ENCODE measurements at regions not wholly inside any gene's neighbourhood (a gene's known extent, or its start where the extent isn't known, plus 50 kb on each side); places are given as distances from the start of the nearest gene placed in this dataset.
A peak's percentile ranks its signal among the peaks of the same experiment; 100 is the strongest.

DNA sequence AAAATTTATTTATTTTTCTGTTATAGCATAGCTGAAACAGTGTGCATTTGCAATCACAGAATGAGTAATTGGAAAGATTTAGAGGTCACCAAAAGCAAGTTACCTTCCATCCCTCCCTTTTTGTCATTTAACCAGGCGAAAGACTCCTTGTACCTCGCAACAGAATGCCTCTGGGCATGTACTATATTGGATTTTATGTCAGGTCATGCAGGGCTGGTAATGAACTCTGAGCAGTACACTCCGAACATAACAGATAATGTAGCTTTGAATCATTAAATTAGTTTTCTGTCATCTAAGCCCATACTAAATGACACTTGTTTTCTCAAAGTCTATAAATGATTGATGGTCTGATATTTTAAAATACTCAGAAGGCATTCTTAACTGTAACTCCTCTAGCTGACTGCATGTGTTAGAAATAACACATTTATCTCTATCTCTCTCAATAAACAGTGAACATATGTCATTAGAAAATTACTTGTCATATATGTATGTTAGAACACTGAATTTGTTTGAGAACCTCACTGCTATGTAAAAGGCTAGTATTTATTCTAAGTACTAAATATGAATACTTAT is 541.2 kb downstream of the CDH10 start:
- Histone ChIP-seq H3K27me3 (ENCODE audit: control insufficient read depth, insufficient read depth, low read length) (no peaks in the 10 kb centered on the region), H3K27ac (ENCODE audit: low read length) (no peak overlapping the region), H3K4me3 (ENCODE audit: low read length) (no peak overlapping the region), H3K9me3 (replicated peaks; ENCODE audit: control insufficient read depth, low read depth, low read length) (no peaks in the 10 kb centered on the region), H3K36me3 (ENCODE audit: control insufficient read depth, insufficient read depth, low read length) (no peaks in the 10 kb centered on the region), H3K4me1 (ENCODE audit: control insufficient read depth, insufficient read depth, low read length) (no peaks in the 10 kb centered on the region)
- no peak for DNase-seq
- no CpG with 5 or more reads among the region's 3 CpGs for WGBS (ENCODE audit: insufficient coverage)

DNA sequence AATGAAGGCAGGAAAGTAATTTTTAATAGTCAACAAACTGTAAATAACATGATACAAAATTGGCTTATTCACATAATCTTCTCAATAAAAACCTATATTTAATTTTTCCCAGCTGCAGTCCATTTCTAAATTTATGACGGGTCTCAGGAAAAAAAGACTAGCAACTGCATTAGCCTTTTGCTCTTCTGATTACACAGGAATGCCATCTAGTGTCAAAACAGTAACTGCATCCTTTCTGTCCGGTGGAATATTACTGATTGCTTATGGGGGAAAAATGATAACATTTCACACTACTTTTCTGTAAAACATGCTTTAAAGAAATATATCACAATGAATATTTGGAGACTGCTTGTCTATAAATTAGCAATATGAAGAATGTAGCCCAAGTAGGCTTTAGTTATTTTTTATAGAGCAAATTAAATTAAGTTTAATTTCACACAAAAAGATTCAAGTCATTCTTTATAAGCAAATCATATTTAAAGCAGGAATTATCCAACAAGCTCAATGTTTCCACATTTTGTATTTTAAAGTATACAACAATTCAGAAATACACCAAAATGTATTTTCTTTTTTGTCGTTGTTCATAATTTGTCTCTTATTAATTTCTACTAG is 534.7 kb downstream of the CDH10 start:
- no peak overlapping the region for H3K4me3 ChIP-seq (ENCODE audit: low read length)
- H3K36me3 ChIP-seq (ENCODE audit: control insufficient read depth, insufficient read depth, low read length) = no peaks in the 10 kb centered on the region
- H3K9me3 ChIP-seq (replicated peaks; ENCODE audit: control insufficient read depth, low read depth, low read length) = no peaks in the 10 kb centered on the region
- H3K27ac ChIP-seq (ENCODE audit: low read length) = no peak overlapping the region
- WGBS (ENCODE audit: insufficient coverage) = no CpG with 5 or more reads among the region's 3 CpGs
- DNase-seq = peak; percentile 54
- no peaks in the 10 kb centered on the region for H3K27me3 ChIP-seq (ENCODE audit: control insufficient read depth, insufficient read depth, low read length)
- H3K4me1 ChIP-seq (ENCODE audit: control insufficient read depth, insufficient read depth, low read length) = no peaks in the 10 kb centered on the region

DNA sequence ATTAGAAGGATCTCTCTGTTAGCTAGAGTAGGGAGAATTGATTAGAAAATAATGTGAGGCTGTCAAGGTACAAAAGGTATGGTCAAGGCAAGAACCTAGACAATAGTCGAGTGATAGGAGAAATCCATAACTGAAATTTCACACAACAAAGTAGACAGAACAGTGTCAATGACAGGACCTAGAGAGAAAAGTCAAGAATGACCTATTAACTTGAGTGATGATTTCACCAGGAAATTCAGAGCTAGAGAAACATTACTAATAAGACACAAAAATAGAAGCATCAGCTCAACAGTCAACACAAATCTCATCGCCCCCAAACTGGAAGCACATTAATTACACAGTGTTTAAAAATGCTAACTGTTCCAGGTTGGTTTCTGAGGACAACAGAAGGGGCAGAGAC is 532.4 kb downstream of the CDH10 start:
- no peak overlapping the region for H3K4me3 ChIP-seq (ENCODE audit: low read length)
- H3K4me1 ChIP-seq (ENCODE audit: control insufficient read depth, insufficient read depth, low read length) = no peaks in the 10 kb centered on the region
- no CpG with 5 or more reads among the region's 2 CpGs for WGBS (ENCODE audit: insufficient coverage)
- DNase-seq = no peak
- no peak overlapping the region for H3K27ac ChIP-seq (ENCODE audit: low read length)
- no peaks in the 10 kb centered on the region for H3K36me3 ChIP-seq (ENCODE audit: control insufficient read depth, insufficient read depth, low read length)
- H3K27me3 ChIP-seq (ENCODE audit: control insufficient read depth, insufficient read depth, low read length) = no peaks in the 10 kb centered on the region
- no peaks in the 10 kb centered on the region for H3K9me3 ChIP-seq (replicated peaks; ENCODE audit: control insufficient read depth, low read depth, low read length)

DNA sequence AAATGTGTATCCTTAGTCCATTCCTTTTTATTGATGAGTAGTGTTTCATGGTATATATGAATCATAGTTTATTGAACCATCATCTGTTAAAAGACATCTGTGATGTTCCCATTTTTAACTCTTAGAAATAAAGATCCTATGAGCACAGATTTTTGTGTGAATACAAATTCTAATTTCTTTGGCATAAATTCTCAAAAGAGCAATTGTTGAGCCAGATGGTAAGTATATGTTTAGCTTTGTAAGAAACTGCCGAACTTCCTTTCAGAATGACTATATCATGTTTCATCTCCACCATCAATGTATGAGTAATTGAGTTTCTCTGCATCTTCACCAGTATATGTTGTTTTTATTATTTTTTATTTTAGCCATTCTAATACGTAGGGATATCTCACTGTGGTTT is 526.4 kb downstream of the CDH10 start:
- Histone ChIP-seq H3K4me1 (ENCODE audit: control insufficient read depth, insufficient read depth, low read length) (no peaks in the 10 kb centered on the region), H3K36me3 (ENCODE audit: control insufficient read depth, insufficient read depth, low read length) (no peaks in the 10 kb centered on the region), H3K27me3 (ENCODE audit: control insufficient read depth, insufficient read depth, low read length) (no peaks in the 10 kb centered on the region), H3K27ac (ENCODE audit: low read length) (no peak overlapping the region), H3K9me3 (replicated peaks; ENCODE audit: control insufficient read depth, low read depth, low read length) (no peaks in the 10 kb centered on the region), H3K4me3 (ENCODE audit: low read length) (no peak overlapping the region)
- DNase-seq = no peak
- no CpG with 5 or more reads among the region's 2 CpGs for WGBS (ENCODE audit: insufficient coverage)

DNA sequence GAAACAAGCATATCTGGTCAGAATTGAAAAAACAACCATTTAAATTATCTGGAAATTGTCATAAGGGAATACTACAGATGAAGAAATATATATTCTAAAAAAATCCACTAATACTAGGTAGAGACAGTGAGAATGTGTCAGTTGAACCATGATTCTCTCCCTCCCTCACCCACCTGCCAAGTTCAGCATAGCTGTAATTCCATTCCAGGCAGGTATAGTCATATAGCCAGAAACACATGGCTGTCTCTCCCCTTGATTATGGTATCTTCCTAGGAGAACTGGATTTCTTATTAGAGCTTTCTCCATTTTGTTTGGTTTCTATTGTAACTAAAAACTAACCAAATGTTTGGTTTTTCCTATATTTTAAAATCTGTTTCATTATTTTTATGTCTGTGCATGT is 509.2 kb downstream of the CDH10 start:
- Histone ChIP-seq H3K4me3 (ENCODE audit: low read length) (no peak overlapping the region), H3K9me3 (replicated peaks; ENCODE audit: control insufficient read depth, low read depth, low read length) (no peaks in the 10 kb centered on the region), H3K36me3 (ENCODE audit: control insufficient read depth, insufficient read depth, low read length) (no peaks in the 10 kb centered on the region), H3K27ac (ENCODE audit: low read length) (no peak overlapping the region), H3K4me1 (ENCODE audit: control insufficient read depth, insufficient read depth, low read length) (no peaks in the 10 kb centered on the region), H3K27me3 (ENCODE audit: control insufficient read depth, insufficient read depth, low read length) (no peaks in the 10 kb centered on the region)
- DNase-seq = no peak

DNA sequence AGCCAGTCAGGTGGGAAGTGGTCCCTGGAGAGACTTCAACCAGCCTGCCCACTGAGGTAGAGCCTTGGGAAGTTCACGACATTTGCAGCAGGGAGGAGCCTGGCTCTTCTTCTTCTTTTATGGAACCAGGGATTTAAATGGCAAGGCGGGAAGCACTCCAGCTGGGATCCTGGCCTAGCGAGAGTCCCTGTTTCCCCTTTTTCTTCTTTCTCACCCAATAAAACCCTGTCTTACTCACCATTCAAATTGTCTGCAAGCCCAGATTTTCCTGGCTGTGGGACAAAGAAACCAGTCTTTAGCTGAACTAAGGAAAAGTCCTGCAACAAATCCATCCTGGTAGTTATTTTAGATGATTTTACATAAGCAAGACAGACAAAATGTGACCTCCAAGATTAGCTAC is 503.7 kb downstream of the CDH10 start:
- Histone ChIP-seq H3K27ac (ENCODE audit: low read length) (peak overlapping the region; percentile 43), H3K36me3 (ENCODE audit: control insufficient read depth, insufficient read depth, low read length) (no peaks in the 10 kb centered on the region), H3K27me3 (ENCODE audit: control insufficient read depth, insufficient read depth, low read length) (no peaks in the 10 kb centered on the region), H3K4me1 (ENCODE audit: control insufficient read depth, insufficient read depth, low read length) (no peaks in the 10 kb centered on the region), H3K4me3 (ENCODE audit: low read length) (no peak overlapping the region), H3K9me3 (replicated peaks; ENCODE audit: control insufficient read depth, low read depth, low read length) (no peaks in the 10 kb centered on the region)
- WGBS (ENCODE audit: insufficient coverage) = 17% methylated on average over 1 of the region's 3 CpGs
- DNase-seq = peak; percentile 94

DNA sequence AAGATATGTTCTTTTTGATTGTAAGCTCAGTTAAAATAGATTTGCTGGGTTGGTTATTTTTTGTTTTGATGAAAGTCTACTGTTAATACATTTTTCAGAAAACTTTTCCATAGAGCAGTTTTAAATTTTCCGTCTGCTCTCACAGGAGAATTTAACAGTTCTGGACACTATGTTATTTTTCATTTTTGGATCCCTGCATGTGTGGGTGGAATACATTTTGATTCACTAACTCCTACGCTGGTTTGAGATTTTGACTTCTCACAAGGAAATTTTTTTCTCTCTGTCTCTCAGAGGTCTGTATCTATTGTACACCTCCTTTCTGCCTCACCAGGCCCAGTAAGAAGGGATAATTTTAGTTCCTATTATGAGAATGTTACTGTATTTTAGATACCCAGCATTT is 502.4 kb downstream of the CDH10 start:
- DNase-seq = peak; percentile 85
- no peaks in the 10 kb centered on the region for H3K36me3 ChIP-seq (ENCODE audit: control insufficient read depth, insufficient read depth, low read length)
- WGBS (ENCODE audit: insufficient coverage) = no CpG with 5 or more reads among the region's 2 CpGs

DNA sequence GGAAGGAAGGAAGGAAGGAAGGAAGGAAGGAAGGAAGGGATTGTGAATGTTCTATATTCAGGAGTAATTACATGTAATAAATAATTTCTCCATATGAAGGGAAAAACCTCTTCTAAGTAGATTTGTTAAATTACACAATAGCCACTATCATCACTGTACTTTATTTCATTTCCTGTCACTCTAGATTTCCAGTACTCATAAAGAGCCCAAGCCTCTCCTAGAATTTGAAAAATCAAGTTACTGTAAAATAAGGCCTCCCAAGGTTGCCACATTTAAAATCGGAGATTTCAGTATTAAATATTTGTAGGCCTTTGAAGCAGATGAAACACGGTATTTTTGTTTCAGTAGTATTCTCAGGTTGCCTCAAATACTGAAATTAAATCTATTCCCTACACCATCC is 499.0 kb downstream of the CDH10 start:
- no CpG with 5 or more reads among the region's 2 CpGs for WGBS (ENCODE audit: insufficient coverage)
- Histone ChIP-seq H3K4me1 (ENCODE audit: control insufficient read depth, insufficient read depth, low read length) (no peaks in the 10 kb centered on the region), H3K27me3 (ENCODE audit: control insufficient read depth, insufficient read depth, low read length) (no peaks in the 10 kb centered on the region), H3K27ac (ENCODE audit: low read length) (no peak overlapping the region), H3K9me3 (replicated peaks; ENCODE audit: control insufficient read depth, low read depth, low read length) (no peaks in the 10 kb centered on the region), H3K4me3 (ENCODE audit: low read length) (no peak overlapping the region), H3K36me3 (ENCODE audit: control insufficient read depth, insufficient read depth, low read length) (no peaks in the 10 kb centered on the region)
- no peak for DNase-seq

More for the DNA sequence above, 502.4 kb downstream of the CDH10 start:
- Histone ChIP-seq H3K9me3 (replicated peaks; ENCODE audit: control insufficient read depth, low read depth, low read length) (no peaks in the 10 kb centered on the region), H3K27ac (ENCODE audit: low read length) (peak overlapping the region; percentile 44), H3K4me3 (ENCODE audit: low read length) (no peak overlapping the region), H3K27me3 (ENCODE audit: control insufficient read depth, insufficient read depth, low read length) (no peaks in the 10 kb centered on the region), H3K4me1 (ENCODE audit: control insufficient read depth, insufficient read depth, low read length) (no peaks in the 10 kb centered on the region)

DNA sequence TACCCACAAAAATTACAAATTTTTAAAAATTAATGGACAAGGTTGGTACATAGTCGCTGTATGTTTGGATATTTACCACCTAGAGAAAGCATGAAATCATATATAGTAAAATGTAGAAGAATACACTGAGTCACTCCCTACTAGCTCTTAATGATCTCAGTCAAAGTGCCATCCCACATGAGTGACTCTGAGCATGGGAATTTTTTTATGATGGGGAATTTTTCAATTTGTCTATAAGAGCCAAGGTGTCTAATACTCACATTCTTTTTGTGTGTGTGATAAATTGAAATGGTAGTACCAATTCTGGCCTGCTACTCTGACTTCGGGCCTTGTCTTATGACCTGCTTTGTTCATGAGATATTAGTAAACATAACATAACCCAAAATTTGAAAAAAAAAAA is 483.2 kb downstream of the CDH10 start:
- no CpG with 5 or more reads among the region's 2 CpGs for WGBS (ENCODE audit: insufficient coverage)
- Histone ChIP-seq H3K27ac (ENCODE audit: low read length) (no peak overlapping the region), H3K27me3 (ENCODE audit: control insufficient read depth, insufficient read depth, low read length) (no peaks in the 10 kb centered on the region), H3K4me1 (ENCODE audit: control insufficient read depth, insufficient read depth, low read length) (no peaks in the 10 kb centered on the region), H3K4me3 (ENCODE audit: low read length) (no peak overlapping the region), H3K36me3 (ENCODE audit: control insufficient read depth, insufficient read depth, low read length) (no peaks in the 10 kb centered on the region), H3K9me3 (replicated peaks; ENCODE audit: control insufficient read depth, low read depth, low read length) (no peaks in the 10 kb centered on the region)
- DNase-seq = no peak

DNA sequence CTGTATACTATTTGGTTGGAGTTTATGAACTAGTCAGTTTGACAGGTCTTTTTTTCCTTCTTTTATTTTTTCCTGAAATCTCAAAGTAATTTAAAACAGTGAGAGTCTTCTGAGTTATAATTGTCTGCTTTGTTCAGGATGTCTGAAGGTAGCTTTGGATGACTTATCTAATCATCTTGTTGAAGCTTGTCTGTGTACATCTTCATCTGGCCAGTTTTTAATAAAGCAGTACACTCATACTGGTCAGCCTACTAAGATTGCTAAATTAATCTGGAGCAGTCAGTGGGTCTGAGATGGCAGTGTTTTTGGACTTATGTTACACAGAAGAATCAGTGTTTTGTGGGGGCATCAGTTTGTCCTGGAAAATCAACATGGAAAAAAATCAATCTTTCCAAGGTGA is 482.4 kb downstream of the CDH10 start:
- H3K4me1 ChIP-seq (ENCODE audit: control insufficient read depth, insufficient read depth, low read length) = no peaks in the 10 kb centered on the region
- H3K27ac ChIP-seq (ENCODE audit: low read length) = no peak overlapping the region
- H3K36me3 ChIP-seq (ENCODE audit: control insufficient read depth, insufficient read depth, low read length) = no peaks in the 10 kb centered on the region
- no peak overlapping the region for H3K4me3 ChIP-seq (ENCODE audit: low read length)
- H3K9me3 ChIP-seq (replicated peaks; ENCODE audit: control insufficient read depth, low read depth, low read length) = no peaks in the 10 kb centered on the region
- H3K27me3 ChIP-seq (ENCODE audit: control insufficient read depth, insufficient read depth, low read length) = no peaks in the 10 kb centered on the region
- DNase-seq = no peak

DNA sequence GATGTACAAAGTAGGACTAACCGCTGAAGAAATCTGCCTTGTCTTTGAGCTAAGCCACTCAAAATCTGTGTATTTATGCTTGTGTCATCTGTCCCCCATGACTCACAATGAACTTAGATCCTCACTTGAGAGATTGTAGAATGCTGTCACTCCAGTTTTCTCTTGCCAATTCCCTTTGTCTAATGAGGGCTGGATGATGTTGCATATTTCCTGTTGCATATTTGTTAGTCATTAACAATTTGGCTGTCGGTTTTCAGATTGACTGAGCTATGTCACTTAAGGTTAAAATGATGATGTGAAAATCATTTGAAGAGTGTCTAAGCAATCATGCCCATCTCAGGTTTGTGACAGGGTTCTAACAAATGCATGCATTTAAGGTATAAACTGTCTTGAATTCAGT is 481.7 kb downstream of the CDH10 start:
- WGBS (ENCODE audit: insufficient coverage) = 67% methylated on average over 1 of the region's 2 CpGs
- H3K27me3 ChIP-seq (ENCODE audit: control insufficient read depth, insufficient read depth, low read length) = no peaks in the 10 kb centered on the region
- no peaks in the 10 kb centered on the region for H3K9me3 ChIP-seq (replicated peaks; ENCODE audit: control insufficient read depth, low read depth, low read length)
- no peak overlapping the region for H3K27ac ChIP-seq (ENCODE audit: low read length)
- DNase-seq = no peak
- H3K36me3 ChIP-seq (ENCODE audit: control insufficient read depth, insufficient read depth, low read length) = no peaks in the 10 kb centered on the region
- H3K4me1 ChIP-seq (ENCODE audit: control insufficient read depth, insufficient read depth, low read length) = no peaks in the 10 kb centered on the region
- H3K4me3 ChIP-seq (ENCODE audit: low read length) = no peak overlapping the region

All from muscle of leg (tissue), 3 donors.